ENCODE measurements at regions not wholly inside any gene's neighbourhood (a gene's known extent, or its start where the extent isn't known, plus 50 kb on each side); places are given as distances from the start of the nearest gene placed in this dataset.

- Histone ChIP-seq H3K36me3 (ENCODE audit: insufficient read depth, low read length) (no peaks in the 10 kb centered on the region), H3K4me3 (ENCODE audit: low read length) (no peak overlapping the region), H3K27ac (ENCODE audit: low read depth in 1 of 2, low read length in 2 of 2) (no peak overlapping the region), H3K9me3 (ENCODE audit: control insufficient read depth in 1 of 2, insufficient read depth in 1 of 2, low read length in 2 of 2) (peaks cover 5% of the 10 kb centered on the region in 2 experiments), H3K27me3 (ENCODE audit: control insufficient read depth in 1 of 2, insufficient read depth in 2 of 2, low read length in 2 of 2) (no peaks in the 10 kb centered on the region), H3K4me1 (ENCODE audit: insufficient read depth, low read length) (no peaks in the 10 kb centered on the region)
- H3K9me3 Mint-ChIP-seq = no peaks in the 10 kb centered on the region
- H3K27me3 Mint-ChIP-seq = peaks cover 13% of the 10 kb centered on the region
- H3K4me3 Mint-ChIP-seq = no peak overlapping the region
- H3K27ac Mint-ChIP-seq = no peak overlapping the region
- CTCF ChIA-PET = no interaction called here
- POLR2A ChIA-PET = no interaction called here
- no peaks in the 10 kb centered on the region for H3K4me1 Mint-ChIP-seq (ENCODE audit: low read depth)
- intact Hi-C loops (cut with DNase I, micrococcal nuclease) = no loop called here
- ATAC-seq (ENCODE audit: poor library complexity) (no peak), DNase-seq (no peak)
- no peaks in the 10 kb centered on the region for H3K36me3 Mint-ChIP-seq (ENCODE audit: low read depth)
- no peak for TF ChIP-seq CTCF (IDR thresholded peaks at IDR 0.05)
Measured at GRCh38 chr5:38743562-38743961, 102.2 kb upstream of the OSMR start.

DNA sequence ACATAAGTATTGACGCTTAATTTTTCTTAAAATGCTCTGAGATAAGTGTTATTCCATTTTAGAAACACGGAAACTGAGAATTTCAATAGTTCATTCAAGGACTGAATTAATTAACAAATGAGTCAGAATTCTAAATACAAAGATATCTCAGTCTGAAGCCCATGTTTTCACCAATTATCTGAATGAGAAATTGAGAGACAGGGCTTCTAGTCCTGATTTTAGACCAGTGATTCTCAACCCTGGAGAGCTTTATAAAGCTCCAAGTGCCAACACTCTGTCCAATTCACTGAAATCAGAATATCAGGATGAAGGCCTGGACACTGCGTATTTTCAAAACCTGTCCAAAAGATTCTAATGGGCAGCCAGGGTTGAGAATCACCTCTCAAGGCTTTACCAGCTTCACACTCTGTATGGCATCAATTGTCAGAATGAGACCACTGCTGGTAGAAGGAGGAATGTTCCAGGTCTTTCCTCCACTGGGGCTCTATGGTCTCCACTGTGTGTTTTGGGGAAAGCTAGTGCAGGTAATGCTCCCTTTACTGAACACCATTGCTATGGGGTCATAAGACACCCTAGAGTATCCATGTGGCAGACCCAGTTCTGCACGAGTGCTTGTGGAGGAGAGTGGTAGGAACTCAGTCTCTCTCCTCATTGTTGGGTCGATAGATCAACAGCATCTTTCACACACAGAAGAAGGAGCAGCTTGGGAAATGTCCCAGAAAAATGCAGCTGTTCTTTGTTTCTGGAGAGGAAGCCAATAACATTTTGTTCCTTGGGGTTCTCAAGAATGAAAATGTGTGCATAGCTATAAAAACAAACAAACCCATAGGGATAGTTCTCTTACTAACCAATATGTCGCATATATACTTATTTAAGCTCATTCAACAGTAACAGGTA, 99.7 kb upstream of the OSMR start:
- H3K36me3 Mint-ChIP-seq (ENCODE audit: low read depth) = no peaks in the 10 kb centered on the region
- H3K4me1 Mint-ChIP-seq (ENCODE audit: low read depth) = no peaks in the 10 kb centered on the region
- H3K27ac Mint-ChIP-seq = no peak overlapping the region
- ChIA-PET POLR2A (interaction anchor here (0.6 kb wide), 1 partner anchor 29 kb away, joined by 3 read pairs; no protein-coding TSS in a partner anchor), CTCF (interaction anchor here (1.1 to 1.7 kb wide), 2 partner anchors 10 to 168 kb away, joined by 3 read pairs; no protein-coding TSS in a partner anchor)
- no peaks in the 10 kb centered on the region for H3K27me3 ChIP-seq (ENCODE audit: control insufficient read depth in 1 of 2, insufficient read depth in 2 of 2, low read length in 2 of 2)
- H3K4me3 Mint-ChIP-seq = no peak overlapping the region
- H3K4me3 ChIP-seq (ENCODE audit: low read length) = no peak overlapping the region
- no peaks in the 10 kb centered on the region for H3K9me3 Mint-ChIP-seq
- DNase-seq (no peak), ATAC-seq (ENCODE audit: poor library complexity) (no peak)
- H3K27me3 Mint-ChIP-seq = peaks cover 18% of the 10 kb centered on the region
- H3K27ac ChIP-seq (ENCODE audit: low read depth in 1 of 2, low read length in 2 of 2) = no peak overlapping the region
- H3K4me1 ChIP-seq (ENCODE audit: insufficient read depth, low read length) = no peaks in the 10 kb centered on the region
- TF ChIP-seq CTCF (IDR thresholded peaks at IDR 0.05) = no peak
- intact Hi-C loops (cut with DNase I, micrococcal nuclease) = no loop called here
- peaks cover 5% of the 10 kb centered on the region in 2 experiments for H3K9me3 ChIP-seq (ENCODE audit: control insufficient read depth in 1 of 2, insufficient read depth in 1 of 2, low read length in 2 of 2)
- no peaks in the 10 kb centered on the region for H3K36me3 ChIP-seq (ENCODE audit: insufficient read depth, low read length)

DNA sequence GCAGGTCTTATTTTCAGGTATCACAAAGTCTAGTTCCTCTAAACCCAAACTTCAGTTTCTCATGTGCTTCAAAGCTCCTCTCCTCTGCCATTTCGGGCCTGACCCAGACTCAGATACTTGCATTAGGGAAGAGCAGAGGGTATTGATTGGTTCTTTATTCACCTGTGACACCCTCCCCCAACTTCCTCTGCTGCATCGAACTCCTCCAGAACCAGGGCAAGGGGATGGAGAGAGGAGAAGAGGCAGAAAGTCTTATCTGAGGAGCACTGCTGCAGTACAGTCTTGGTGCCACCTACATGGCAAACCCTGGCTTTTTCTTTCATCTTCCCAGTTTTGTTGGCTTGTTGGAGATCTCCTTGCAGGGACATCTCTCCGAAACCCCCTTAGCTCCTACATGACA, 96.0 kb upstream of the OSMR start:
- ATAC-seq (ENCODE audit: poor library complexity) (no peak), DNase-seq (no peak)
- POLR2A ChIA-PET = no interaction called here
- no peaks in the 10 kb centered on the region for H3K36me3 ChIP-seq (ENCODE audit: insufficient read depth, low read length)
- H3K9me3 ChIP-seq (ENCODE audit: control insufficient read depth in 1 of 2, insufficient read depth in 1 of 2, low read length in 2 of 2) = no peaks in the 10 kb centered on the region
- no peak overlapping the region for H3K4me3 Mint-ChIP-seq
- no peak overlapping the region for H3K27ac Mint-ChIP-seq
- peaks cover 28% of the 10 kb centered on the region for H3K27me3 Mint-ChIP-seq
- intact Hi-C loops (cut with DNase I, micrococcal nuclease) = no loop called here
- H3K4me3 ChIP-seq (ENCODE audit: low read length) = no peak overlapping the region
- H3K4me1 ChIP-seq (ENCODE audit: insufficient read depth, low read length) = no peaks in the 10 kb centered on the region
- H3K27me3 ChIP-seq (ENCODE audit: control insufficient read depth in 1 of 2, insufficient read depth in 2 of 2, low read length in 2 of 2) = no peaks in the 10 kb centered on the region
- no peaks in the 10 kb centered on the region for H3K4me1 Mint-ChIP-seq (ENCODE audit: low read depth)
- CTCF ChIA-PET = no interaction called here
- no peaks in the 10 kb centered on the region for H3K9me3 Mint-ChIP-seq
- no peak overlapping the region for H3K27ac ChIP-seq (ENCODE audit: low read depth in 1 of 2, low read length in 2 of 2)
- no peak for TF ChIP-seq CTCF (IDR thresholded peaks at IDR 0.05)
- no peaks in the 10 kb centered on the region for H3K36me3 Mint-ChIP-seq (ENCODE audit: low read depth)

Measured in CD4-positive, alpha-beta T cell (primary cell).